Peyer's patch (tissue), 4 donors: ENCODE measurements at regions not wholly inside any gene's neighbourhood (a gene's known extent, or its start where the extent isn't known, plus 50 kb on each side); places are given as distances from the start of the nearest gene placed in this dataset.

Experiments used
- DNase-seq, 3 donors: peaks; one replicate each; pipeline ENCODE4 v3.0.0-alpha.2; 2017 to 2019
- H3K27ac ChIP-seq, 4 donors: fragments of 200-600 bp; sonication (generic); one replicate each; pipeline ENCODE4 v1.5.1; 2016 to 2019
- H3K27me3 ChIP-seq, 2 donors: fragments of 200-600 bp; sonication (generic); one replicate each; pipeline ENCODE4 v1.5.1; 2019
- H3K36me3 ChIP-seq, 3 donors: fragments of 200-600 bp; sonication (generic); one replicate each; pipeline ENCODE4 v1.5.1; 2016 to 2019
- H3K4me1 ChIP-seq, 4 donors: fragments of 200-600 bp; sonication (generic); one replicate each; pipeline ENCODE4 v1.5.1; 2016 to 2019
- H3K4me3 ChIP-seq, 4 donors: fragments of 200-600 bp; sonication (generic); 1 replicate in 3 of 4; 2 replicates in 1 of 4; pipeline ENCODE4 v1.5.1; 2016 to 2019; ENCODE audit warnings: mild to moderate bottlenecking in 1 of 4
- H3K9me3 ChIP-seq, 4 donors: fragments of 200-600 bp; sonication (generic); one replicate each; pipeline ENCODE4 v1.5.1; 2016 to 2019; ENCODE audit warnings: mild to moderate bottlenecking in 1 of 4
- CTCF ChIP-seq, 6 experiments: fragments of 450-650 bp in 4 of 6; fragments of 200-600 bp in 2 of 6; sonication (generic) in 1 of 6; IDR thresholded peaks; one replicate each; pipeline ENCODE4 v1.5.1; 2017 to 2019; ENCODE audit warnings: antibody characterized with exemption in 6 of 6, mild to moderate bottlenecking in 3 of 6, moderate library complexity in 1 of 6
- POLR2A ChIP-seq, 2 donors: fragments of 450-650 bp; IDR thresholded peaks; one replicate each; pipeline ENCODE4 v1.5.1; 2017; ENCODE audit warnings: antibody characterized with exemption in 2 of 2, mild to moderate bottlenecking in 2 of 2, moderate library complexity in 2 of 2

GRCh38 chr4:115274545-115274944 is 161.1 kb upstream of the NDST4 start:
- H3K4me3 ChIP-seq: no peak overlapping the region
- H3K27ac ChIP-seq: no peak overlapping the region
- H3K9me3 ChIP-seq: no peaks in the 10 kb centered on the region
- TF ChIP-seq POLR2A (IDR thresholded peaks at IDR 0.05) (no peak), CTCF (IDR thresholded peaks at IDR 0.05) (no peak)
- DNase-seq: no peak
- H3K36me3 ChIP-seq: no peaks in the 10 kb centered on the region
- no peaks in the 10 kb centered on the region for H3K4me1 ChIP-seq
- no peaks in the 10 kb centered on the region for H3K27me3 ChIP-seq

- H3K27ac ChIP-seq: no peak overlapping the region
- H3K4me3 ChIP-seq: no peak overlapping the region
- no peak for DNase-seq
- no peaks in the 10 kb centered on the region for H3K4me1 ChIP-seq
- no peak for TF ChIP-seq POLR2A (IDR thresholded peaks at IDR 0.05)
- no peak for TF ChIP-seq CTCF (IDR thresholded peaks at IDR 0.05)
- H3K9me3 ChIP-seq: no peaks in the 10 kb centered on the region
- no peaks in the 10 kb centered on the region for H3K27me3 ChIP-seq
- no peaks in the 10 kb centered on the region for H3K36me3 ChIP-seq
Measured at GRCh38 chr4:115272594-115272993, 159.2 kb upstream of the NDST4 start.

GRCh38 chr4:115272185-115272584 is 158.8 kb upstream of the NDST4 start:
- no peak for DNase-seq
- TF ChIP-seq CTCF (IDR thresholded peaks at IDR 0.05) (no peak), POLR2A (IDR thresholded peaks at IDR 0.05) (no peak)
- Histone ChIP-seq H3K36me3 (no peaks in the 10 kb centered on the region), H3K4me1 (no peaks in the 10 kb centered on the region), H3K9me3 (no peaks in the 10 kb centered on the region), H3K27me3 (no peaks in the 10 kb centered on the region), H3K4me3 (no peak overlapping the region), H3K27ac (no peak overlapping the region)

GRCh38 chr4:115260195-115260594 is 146.8 kb upstream of the NDST4 start:
- Histone ChIP-seq H3K36me3 (no peaks in the 10 kb centered on the region), H3K4me3 (no peak overlapping the region), H3K27ac (no peak overlapping the region), H3K4me1 (no peaks in the 10 kb centered on the region), H3K9me3 (no peaks in the 10 kb centered on the region), H3K27me3 (no peaks in the 10 kb centered on the region)
- no peak for DNase-seq
- TF ChIP-seq POLR2A (IDR thresholded peaks at IDR 0.05) (no peak), CTCF (IDR thresholded peaks at IDR 0.05) (no peak)

- no peaks in the 10 kb centered on the region for H3K36me3 ChIP-seq
- TF ChIP-seq POLR2A (IDR thresholded peaks at IDR 0.05) (no peak), CTCF (IDR thresholded peaks at IDR 0.05) (no peak)
- H3K27me3 ChIP-seq: no peaks in the 10 kb centered on the region
- H3K4me1 ChIP-seq: no peaks in the 10 kb centered on the region
- H3K9me3 ChIP-seq: no peaks in the 10 kb centered on the region
- H3K27ac ChIP-seq: no peak overlapping the region
- no peak for DNase-seq
- H3K4me3 ChIP-seq: no peak overlapping the region
Measured at GRCh38 chr4:115259642-115260041, 146.2 kb upstream of the NDST4 start.

GRCh38 chr4:115249808-115250207 is 136.4 kb upstream of the NDST4 start:
- TF ChIP-seq POLR2A (IDR thresholded peaks at IDR 0.05) (no peak), CTCF (IDR thresholded peaks at IDR 0.05) (no peak)
- no peaks in the 10 kb centered on the region for H3K4me1 ChIP-seq
- H3K4me3 ChIP-seq: no peak overlapping the region
- no peaks in the 10 kb centered on the region for H3K9me3 ChIP-seq
- DNase-seq: no peak
- no peaks in the 10 kb centered on the region for H3K27me3 ChIP-seq
- H3K27ac ChIP-seq: no peak overlapping the region
- no peaks in the 10 kb centered on the region for H3K36me3 ChIP-seq
